ENCODE measurements at regions not wholly inside any gene's neighbourhood (a gene's known extent, or its start where the extent isn't known, plus 50 kb on each side); places are given as distances from the start of the nearest gene placed in this dataset.
A peak's percentile ranks its signal among the peaks of the same experiment; 100 is the strongest.

GRCh38 chr2:157164370-157164769 lies 93.1 kb upstream of the GALNT5 start:
- no peaks in the 10 kb centered on the region for H3K9me3 ChIP-seq (ENCODE audit: control insufficient read depth, insufficient read depth, low read depth, low read length)

GRCh38 chr2:157164891-157165290 lies 92.6 kb upstream of the GALNT5 start:
- no peaks in the 10 kb centered on the region for H3K79me2 ChIP-seq (ENCODE audit: control insufficient read depth, insufficient read depth, low read length)
- H3K27me3 ChIP-seq (ENCODE audit: control insufficient read depth, insufficient read depth, low read length): no peaks in the 10 kb centered on the region
- TF ChIP-seq EZH2 (IDR thresholded peaks at IDR 0.05; ENCODE audit: low read length, missing control alignments) (no peak), CTCF (conservative IDR thresholded peaks at IDR 0.05 in 1 of 2, IDR thresholded peaks at IDR 0.05 in 1 of 2; ENCODE audit: low read depth in 1 of 2, low read length in 2 of 2) (no peak)
- H4K20me1 ChIP-seq (ENCODE audit: control insufficient read depth, extremely low read depth, insufficient read depth, low read length): no peaks in the 10 kb centered on the region
- H3K4me3 ChIP-seq (replicated peaks in 1 of 4; ENCODE audit: control extremely low read depth in 1 of 4, insufficient read depth in 1 of 4, low read depth in 3 of 4, low read length in 4 of 4): no peak overlapping the region
- DNase-seq (ENCODE audit: low read depth in 2 of 2): no peak
- no peak overlapping the region for H3K9ac ChIP-seq (ENCODE audit: insufficient read depth, low read length)
- no peak overlapping the region for H3K27ac ChIP-seq (ENCODE audit: insufficient read depth, low read length)
- H3K4me1 ChIP-seq (ENCODE audit: control insufficient read depth, extremely low read depth, insufficient read depth, low read length): no peaks in the 10 kb centered on the region
- no peak overlapping the region for H3K4me2 ChIP-seq (ENCODE audit: extremely low read depth, insufficient read depth, low read length)
- H2AFZ ChIP-seq (ENCODE audit: low read length): no peak overlapping the region
- H3K9me3 ChIP-seq (ENCODE audit: control insufficient read depth, insufficient read depth, low read depth, low read length): no peaks in the 10 kb centered on the region
- H3K36me3 ChIP-seq (ENCODE audit: control insufficient read depth, insufficient read depth, low read length): no peaks in the 10 kb centered on the region

More at GRCh38 chr2:157164370-157164769, 93.1 kb upstream of the GALNT5 start:
- no peaks in the 10 kb centered on the region for H3K4me1 ChIP-seq (ENCODE audit: control insufficient read depth, extremely low read depth, insufficient read depth, low read length)
- no peak overlapping the region for H3K27ac ChIP-seq (ENCODE audit: insufficient read depth, low read length)
- TF ChIP-seq EZH2 (IDR thresholded peaks at IDR 0.05; ENCODE audit: low read length, missing control alignments) (no peak), CTCF (conservative IDR thresholded peaks at IDR 0.05 in 1 of 2, IDR thresholded peaks at IDR 0.05 in 1 of 2; ENCODE audit: low read depth in 1 of 2, low read length in 2 of 2) (no peak)
- DNase-seq (ENCODE audit: low read depth in 2 of 2): no peak
- no peaks in the 10 kb centered on the region for H4K20me1 ChIP-seq (ENCODE audit: control insufficient read depth, extremely low read depth, insufficient read depth, low read length)
- H3K4me2 ChIP-seq (ENCODE audit: extremely low read depth, insufficient read depth, low read length): no peak overlapping the region
- no peaks in the 10 kb centered on the region for H3K27me3 ChIP-seq (ENCODE audit: control insufficient read depth, insufficient read depth, low read length)
- H3K36me3 ChIP-seq (ENCODE audit: control insufficient read depth, insufficient read depth, low read length): no peaks in the 10 kb centered on the region
- no peak overlapping the region for H3K4me3 ChIP-seq (replicated peaks in 1 of 4; ENCODE audit: control extremely low read depth in 1 of 4, insufficient read depth in 1 of 4, low read depth in 3 of 4, low read length in 4 of 4)
- H3K9ac ChIP-seq (ENCODE audit: insufficient read depth, low read length): no peak overlapping the region
- H3K79me2 ChIP-seq (ENCODE audit: control insufficient read depth, insufficient read depth, low read length): no peaks in the 10 kb centered on the region
- no peak overlapping the region for H2AFZ ChIP-seq (ENCODE audit: low read length)

GRCh38 chr2:157168501-157168900 lies 89.0 kb upstream of the GALNT5 start:
- H3K4me1 ChIP-seq (ENCODE audit: control insufficient read depth, extremely low read depth, insufficient read depth, low read length): peaks cover 8% of the 10 kb centered on the region
- no peaks in the 10 kb centered on the region for H4K20me1 ChIP-seq (ENCODE audit: control insufficient read depth, extremely low read depth, insufficient read depth, low read length)
- no peak overlapping the region for H3K4me2 ChIP-seq (ENCODE audit: extremely low read depth, insufficient read depth, low read length)
- no peaks in the 10 kb centered on the region for H3K9me3 ChIP-seq (ENCODE audit: control insufficient read depth, insufficient read depth, low read depth, low read length)
- no peaks in the 10 kb centered on the region for H3K79me2 ChIP-seq (ENCODE audit: control insufficient read depth, insufficient read depth, low read length)
- no peak overlapping the region for H3K27ac ChIP-seq (ENCODE audit: insufficient read depth, low read length)
- H3K27me3 ChIP-seq (ENCODE audit: control insufficient read depth, insufficient read depth, low read length): no peaks in the 10 kb centered on the region
- no peak overlapping the region for H3K9ac ChIP-seq (ENCODE audit: insufficient read depth, low read length)
- peak; percentile 39 to 46 for DNase-seq (ENCODE audit: low read depth in 2 of 2)
- TF ChIP-seq EZH2 (IDR thresholded peaks at IDR 0.05; ENCODE audit: low read length, missing control alignments) (no peak), CTCF (conservative IDR thresholded peaks at IDR 0.05 in 1 of 2, IDR thresholded peaks at IDR 0.05 in 1 of 2; ENCODE audit: low read depth in 1 of 2, low read length in 2 of 2) (no peak)
- H2AFZ ChIP-seq (ENCODE audit: low read length): no peak overlapping the region
- no peaks in the 10 kb centered on the region for H3K36me3 ChIP-seq (ENCODE audit: control insufficient read depth, insufficient read depth, low read length)
- H3K4me3 ChIP-seq (replicated peaks in 1 of 4; ENCODE audit: control extremely low read depth in 1 of 4, insufficient read depth in 1 of 4, low read depth in 3 of 4, low read length in 4 of 4): no peak overlapping the region

All from fibroblast of lung (primary cell).